T-cell (primary cell): ENCODE measurements at regions not wholly inside any gene's neighbourhood (a gene's known extent, or its start where the extent isn't known, plus 50 kb on each side); places are given as distances from the start of the nearest gene placed in this dataset.

Experiments
- ATAC-seq, 4 experiments: fragments of 200-7000 bp in 3 of 4; fragments of 150-1000 bp in 1 of 4; cut with Tn5 transposase; replicated peaks in 1 of 4; 1 replicate in 3 of 4; 2 replicates in 1 of 4; pipeline ENCODE4 v1.10.0; 2021; ENCODE audit warnings: moderate library complexity in 3 of 4, mild to moderate bottlenecking in 2 of 4, moderate number of reproducible peaks in 1 of 4
- CTCF ChIA-PET, 2 donors: fragments of 300-600 bp; sonication (Branson Sonifier 250); formaldehyde crosslinking; loops; one replicate each; lab custom pipeline; 2022; ENCODE audit warnings: antibody characterized with exemption in 2 of 2; lab: Charles Lee
- POLR2A ChIA-PET, 2 donors: fragments of 300-600 bp; sonication (Branson Sonifier 250); formaldehyde crosslinking; loops; one replicate each; lab custom pipeline; 2022; ENCODE audit warnings: antibody characterized with exemption in 2 of 2; lab: Charles Lee
- DNase-seq, 35 experiments: peaks; one replicate each; pipeline versions ENCODE4 v3.0.0 to v3.0.0-alpha.2; 2013 to 2023
- H3K27ac ChIP-seq: one replicate; pipeline ENCODE4 v1.5.1; 2013; ENCODE audit warnings: low read length
- H3K27me3 ChIP-seq, 2 experiments: replicated peaks in 1 of 2; 1 replicate in 1 of 2; 2 replicates in 1 of 2; pipeline versions ENCODE4 v1.6.1 to v1.7.0; 2013; ENCODE audit warnings: low read length in 1 of 2, mixed read lengths in 1 of 2; ENCODE audit not compliant: control insufficient read depth in 2 of 2, insufficient read depth in 2 of 2; ENCODE audit errors: extremely low read depth in 1 of 2
- H3K36me3 ChIP-seq, 2 donors: 1 replicate in 1 of 2; 2 replicates in 1 of 2; pipeline versions ENCODE4 v1.6.1 to v1.7.0; 2013; ENCODE audit warnings: low read length in 1 of 2; ENCODE audit not compliant: control insufficient read depth in 2 of 2, insufficient read depth in 1 of 2; ENCODE audit errors: extremely low read depth in 1 of 2
- H3K4me1 ChIP-seq, 2 experiments: 1 replicate in 1 of 2; 2 replicates in 1 of 2; pipeline versions ENCODE4 v1.6.1 to v1.7.0; 2013; ENCODE audit warnings: low read length in 2 of 2, mixed read lengths in 1 of 2; ENCODE audit not compliant: insufficient read depth in 2 of 2, control insufficient read depth in 1 of 2; ENCODE audit errors: extremely low read depth in 1 of 2
- H3K4me3 ChIP-seq, 2 donors: 1 replicate in 1 of 2; 2 replicates in 1 of 2; pipeline versions ENCODE4 v1.5.1 to v1.7.0; 2013; ENCODE audit warnings: mild to moderate bottlenecking in 2 of 2, low read length in 1 of 2, moderate library complexity in 1 of 2; ENCODE audit not compliant: control insufficient read depth in 1 of 2; ENCODE audit errors: extremely low read depth in 1 of 2
- H3K9me3 ChIP-seq: 2 replicates; pipeline ENCODE4 v1.7.0; 2013
- H3K27ac Mint-ChIP-seq, 2 donors: one replicate each; pipeline ENCODE4 v1.8.0; 2020 to 2021; ENCODE audit warnings: mild to moderate bottlenecking in 2 of 2, mixed read lengths in 2 of 2
- H3K27me3 Mint-ChIP-seq, 2 donors: one replicate each; pipeline ENCODE4 v1.8.0; 2021 to 2022; ENCODE audit warnings: mixed read lengths in 2 of 2
- H3K36me3 Mint-ChIP-seq: one replicate; pipeline ENCODE4 v1.8.0; 2021; ENCODE audit warnings: mixed read lengths
- H3K4me1 Mint-ChIP-seq, 3 donors: one replicate each; pipeline ENCODE4 v1.8.0; 2020 to 2022; ENCODE audit warnings: mixed read lengths in 3 of 3, mild to moderate bottlenecking in 1 of 3
- H3K4me3 Mint-ChIP-seq, 3 donors: one replicate each; pipeline ENCODE4 v1.8.0; 2020 to 2022; ENCODE audit warnings: mild to moderate bottlenecking in 3 of 3, mixed read lengths in 3 of 3, moderate library complexity in 3 of 3
- H3K9me3 Mint-ChIP-seq, 3 donors: one replicate each; pipeline ENCODE4 v1.8.0; 2020 to 2022; ENCODE audit warnings: mixed read lengths in 3 of 3
- WGBS: methylation state at CpG from one replicate; pipeline ENCODE4 v1.1.5; 2013; ENCODE audit warnings: missing lambda C conversion rate; ENCODE audit not compliant: insufficient coverage; 5-methylcytosine and 5-hydroxymethylcytosine counted together

GRCh38 chr7:33774762-33775523 lies 130.4 kb upstream of the BMPER start:
- ATAC-seq (no peak), DNase-seq (no peak)
- CTCF ChIA-PET = no interaction called here
- no peaks in the 10 kb centered on the region for H3K9me3 Mint-ChIP-seq
- 81% methylated on average over 2 of the region's 6 CpGs for WGBS
- H3K4me1 Mint-ChIP-seq = no peaks in the 10 kb centered on the region
- H3K4me3 Mint-ChIP-seq = no peak overlapping the region
- Histone ChIP-seq H3K4me1 (no peaks in the 10 kb centered on the region), H3K27me3 (no peaks in the 10 kb centered on the region), H3K27ac (no peak overlapping the region), H3K36me3 (no peaks in the 10 kb centered on the region), H3K9me3 (no peaks in the 10 kb centered on the region), H3K4me3 (no peak overlapping the region)
- POLR2A ChIA-PET = no interaction called here
- no peaks in the 10 kb centered on the region for H3K36me3 Mint-ChIP-seq
- H3K27me3 Mint-ChIP-seq = no peaks in the 10 kb centered on the region
- H3K27ac Mint-ChIP-seq = no peak overlapping the region

GRCh38 chr7:33775790-33776189 lies 129.5 kb upstream of the BMPER start:
- H3K9me3 ChIP-seq = no peaks in the 10 kb centered on the region
- Mint-ChIP-seq H3K27me3 (no peaks in the 10 kb centered on the region), H3K36me3 (no peaks in the 10 kb centered on the region), H3K27ac (no peak overlapping the region), H3K4me1 (no peaks in the 10 kb centered on the region), H3K4me3 (no peak overlapping the region), H3K9me3 (no peaks in the 10 kb centered on the region)
- H3K27me3 ChIP-seq = no peaks in the 10 kb centered on the region
- POLR2A ChIA-PET = no interaction called here
- no peaks in the 10 kb centered on the region for H3K4me1 ChIP-seq
- no peak for ATAC-seq
- no peak for DNase-seq
- WGBS = 63% methylated on average over 3 of the region's 4 CpGs
- no peak overlapping the region for H3K27ac ChIP-seq
- CTCF ChIA-PET = no interaction called here
- no peak overlapping the region for H3K4me3 ChIP-seq
- H3K36me3 ChIP-seq = no peaks in the 10 kb centered on the region

- DNase-seq (no peak), ATAC-seq (no peak)
- no peak overlapping the region for H3K4me3 Mint-ChIP-seq
- H3K4me1 ChIP-seq = no peaks in the 10 kb centered on the region
- no peak overlapping the region for H3K27ac Mint-ChIP-seq
- no peaks in the 10 kb centered on the region for H3K9me3 ChIP-seq
- no peaks in the 10 kb centered on the region for H3K9me3 Mint-ChIP-seq
- H3K36me3 Mint-ChIP-seq = no peaks in the 10 kb centered on the region
- no peak overlapping the region for H3K4me3 ChIP-seq
- no peaks in the 10 kb centered on the region for H3K27me3 Mint-ChIP-seq
- 80% methylated on average over 2 of the region's 3 CpGs for WGBS
- no peaks in the 10 kb centered on the region for H3K27me3 ChIP-seq
- CTCF ChIA-PET = interaction anchor here in 1 of 2 donors (0.7 kb wide), 1 partner anchor 1061 kb away, joined by 8 read pairs; no protein-coding TSS in a partner anchor
- no peak overlapping the region for H3K27ac ChIP-seq
- POLR2A ChIA-PET = no interaction called here
- H3K36me3 ChIP-seq = no peaks in the 10 kb centered on the region
- H3K4me1 Mint-ChIP-seq = no peaks in the 10 kb centered on the region
These were observed 128.6 kb upstream of the BMPER start for GRCh38 chr7:33776788-33777187.

- Mint-ChIP-seq H3K9me3 (no peaks in the 10 kb centered on the region), H3K27ac (no peak overlapping the region), H3K36me3 (peaks cover 3% of the 10 kb centered on the region), H3K4me1 (no peaks in the 10 kb centered on the region), H3K4me3 (no peak overlapping the region), H3K27me3 (no peaks in the 10 kb centered on the region)
- no peaks in the 10 kb centered on the region for H3K36me3 ChIP-seq
- ATAC-seq (no peak), DNase-seq (no peak)
- 80% methylated on average over 1 of the region's 2 CpGs for WGBS
- H3K4me1 ChIP-seq = no peaks in the 10 kb centered on the region
- CTCF ChIA-PET = interaction anchor here in 1 of 2 donors (0.7 kb wide), 1 partner anchor 214 kb away, joined by 3 read pairs; no protein-coding TSS in a partner anchor
- H3K27me3 ChIP-seq = peaks cover 0 to 3% of the 10 kb centered on the region in 2 experiments
- no peak overlapping the region for H3K4me3 ChIP-seq
- POLR2A ChIA-PET = no interaction called here
- no peaks in the 10 kb centered on the region for H3K9me3 ChIP-seq
- no peak overlapping the region for H3K27ac ChIP-seq
These were observed 127.1 kb upstream of the BMPER start for GRCh38 chr7:33778195-33778594.

GRCh38 chr7:33779216-33779615 lies 126.1 kb upstream of the BMPER start:
- H3K4me3 Mint-ChIP-seq = no peak overlapping the region
- Histone ChIP-seq H3K4me3 (no peak overlapping the region), H3K36me3 (no peaks in the 10 kb centered on the region), H3K9me3 (no peaks in the 10 kb centered on the region), H3K27me3 (peaks cover 0 to 3% of the 10 kb centered on the region in 2 experiments), H3K4me1 (no peaks in the 10 kb centered on the region), H3K27ac (no peak overlapping the region)
- H3K9me3 Mint-ChIP-seq = no peaks in the 10 kb centered on the region
- 86% methylated on average over 1 of the region's 5 CpGs for WGBS
- no peaks in the 10 kb centered on the region for H3K4me1 Mint-ChIP-seq
- ChIA-PET CTCF (no interaction called here), POLR2A (no interaction called here)
- no peak overlapping the region for H3K27ac Mint-ChIP-seq
- ATAC-seq = no peak
- no peak for DNase-seq
- peaks cover 3% of the 10 kb centered on the region for H3K36me3 Mint-ChIP-seq
- no peaks in the 10 kb centered on the region for H3K27me3 Mint-ChIP-seq

GRCh38 chr7:33781167-33781566 lies 124.2 kb upstream of the BMPER start:
- H3K36me3 Mint-ChIP-seq = peaks cover 3% of the 10 kb centered on the region
- POLR2A ChIA-PET = no interaction called here
- no peak overlapping the region for H3K4me3 Mint-ChIP-seq
- CTCF ChIA-PET = no interaction called here
- no peaks in the 10 kb centered on the region for H3K4me1 ChIP-seq
- H3K9me3 Mint-ChIP-seq = no peaks in the 10 kb centered on the region
- no peak overlapping the region for H3K27ac Mint-ChIP-seq
- H3K27me3 Mint-ChIP-seq = no peaks in the 10 kb centered on the region
- 64% methylated on average over 2 of the region's 3 CpGs for WGBS
- H3K36me3 ChIP-seq = no peaks in the 10 kb centered on the region
- H3K9me3 ChIP-seq = no peaks in the 10 kb centered on the region
- H3K27ac ChIP-seq = no peak overlapping the region
- DNase-seq (no peak), ATAC-seq (no peak)
- peaks cover 0 to 3% of the 10 kb centered on the region in 2 experiments for H3K27me3 ChIP-seq
- H3K4me1 Mint-ChIP-seq = no peaks in the 10 kb centered on the region
- H3K4me3 ChIP-seq = no peak overlapping the region
